GM12865 (cell line): ENCODE measurements at regions not wholly inside any gene's neighbourhood (a gene's known extent, or its start where the extent isn't known, plus 50 kb on each side); places are given as distances from the start of the nearest gene placed in this dataset.

Experiments used
- DNase-seq: peaks from one replicate; pipeline ENCODE4 v3.0.0; 2010; ENCODE audit warnings: low read depth
- H3K4me3 ChIP-seq: 2 replicates; pipeline ENCODE4 v1.5.1; 2011; ENCODE audit warnings: mild to moderate bottlenecking, low read depth, low read length, control low read depth
- CTCF ChIP-seq: IDR thresholded peaks from 2 replicates; pipeline ENCODE4 v1.5.1; 2011; ENCODE audit warnings: low read length, control low read depth, low read depth, inconsistent platforms; ENCODE audit not compliant: insufficient read depth; ENCODE audit errors: missing control alignments

- TF ChIP-seq CTCF: no peak
- no peak overlapping the region for H3K4me3 ChIP-seq
- DNase-seq: no peak
Observed at GRCh38 chr6:44699851-44700250, 312.3 kb downstream of the CDC5L start.

- TF ChIP-seq CTCF: no peak
- no peak overlapping the region for H3K4me3 ChIP-seq
- no peak for DNase-seq
Observed at GRCh38 chr6:44700422-44700821, 312.9 kb downstream of the CDC5L start.

GRCh38 chr6:44701038-44701636 is 313.6 kb downstream of the CDC5L start:
- no peak for TF ChIP-seq CTCF
- H3K4me3 ChIP-seq: no peak overlapping the region
- DNase-seq: no peak

- DNase-seq: no peak
- no peak overlapping the region for H3K4me3 ChIP-seq
- TF ChIP-seq CTCF: no peak
Observed at GRCh38 chr6:44701637-44702101, 314.2 kb downstream of the CDC5L start.

- DNase-seq: no peak
- no peak for TF ChIP-seq CTCF
- H3K4me3 ChIP-seq: no peak overlapping the region
Observed at GRCh38 chr6:44702292-44702691, 314.8 kb downstream of the CDC5L start.

GRCh38 chr6:44704240-44705150 is 317.0 kb downstream of the CDC5L start:
- peak overlapping the region; percentile 7 for H3K4me3 ChIP-seq
- peak; percentile 88 for DNase-seq
- no peak for TF ChIP-seq CTCF
